ENCODE measurements at regions not wholly inside any gene's neighbourhood (a gene's known extent, or its start where the extent isn't known, plus 50 kb on each side); places are given as distances from the start of the nearest gene placed in this dataset.
A peak's percentile ranks its signal among the peaks of the same experiment; 100 is the strongest.

DNA sequence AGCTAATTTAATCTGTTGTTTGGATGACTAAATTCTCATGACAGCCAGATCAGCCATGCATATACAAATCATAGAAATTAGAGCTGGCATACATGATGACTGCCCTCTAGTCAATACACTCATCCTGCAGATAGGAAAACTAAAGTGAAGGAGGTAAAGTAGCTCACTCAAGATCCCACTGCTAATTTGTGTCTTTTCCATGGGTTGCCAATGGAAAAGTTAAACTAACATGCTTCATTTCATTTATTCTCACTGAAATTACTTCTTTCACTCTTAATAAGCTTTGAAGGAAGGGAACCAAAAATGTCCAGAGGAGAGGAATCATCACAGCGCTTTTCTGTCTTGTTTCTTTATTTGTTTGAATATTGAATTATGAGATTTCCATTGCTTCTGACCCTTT lies 308.2 kb downstream of the GJA1 start:
- no peak for TF ChIP-seq POLR2A (IDR thresholded peaks at IDR 0.05)
- TF ChIP-seq, protein P1, sequence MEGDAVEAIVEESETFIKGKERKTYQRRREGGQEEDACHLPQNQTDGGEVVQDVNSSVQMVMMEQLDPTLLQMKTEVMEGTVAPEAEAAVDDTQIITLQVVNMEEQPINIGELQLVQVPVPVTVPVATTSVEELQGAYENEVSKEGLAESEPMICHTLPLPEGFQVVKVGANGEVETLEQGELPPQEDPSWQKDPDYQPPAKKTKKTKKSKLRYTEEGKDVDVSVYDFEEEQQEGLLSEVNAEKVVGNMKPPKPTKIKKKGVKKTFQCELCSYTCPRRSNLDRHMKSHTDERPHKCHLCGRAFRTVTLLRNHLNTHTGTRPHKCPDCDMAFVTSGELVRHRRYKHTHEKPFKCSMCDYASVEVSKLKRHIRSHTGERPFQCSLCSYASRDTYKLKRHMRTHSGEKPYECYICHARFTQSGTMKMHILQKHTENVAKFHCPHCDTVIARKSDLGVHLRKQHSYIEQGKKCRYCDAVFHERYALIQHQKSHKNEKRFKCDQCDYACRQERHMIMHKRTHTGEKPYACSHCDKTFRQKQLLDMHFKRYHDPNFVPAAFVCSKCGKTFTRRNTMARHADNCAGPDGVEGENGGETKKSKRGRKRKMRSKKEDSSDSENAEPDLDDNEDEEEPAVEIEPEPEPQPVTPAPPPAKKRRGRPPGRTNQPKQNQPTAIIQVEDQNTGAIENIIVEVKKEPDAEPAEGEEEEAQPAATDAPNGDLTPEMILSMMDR (IDR thresholded peaks at IDR 0.05 in 4 of 5, conservative IDR thresholded peaks at IDR 0.05 in 1 of 5), result no peak
- no peaks in the 10 kb centered on the region for H3K27me3 ChIP-seq
- no peak overlapping the region for H3K27ac ChIP-seq
- H3K4me3 ChIP-seq, result no peak overlapping the region
- no peaks in the 10 kb centered on the region for H3K4me1 ChIP-seq
- intact Hi-C loops (cut with DNase I; ENCODE audit: low total_unique reads), result no loop called here
- no peaks in the 10 kb centered on the region for H3K36me3 ChIP-seq
- in situ Hi-C loops (cut with MboI; ENCODE audit: low sequenced_read_pairs in 4 of 4), result no loop called here
- no peaks in the 10 kb centered on the region for H3K9me3 ChIP-seq
- DNase-seq (no peak), ATAC-seq (no peak)

DNA sequence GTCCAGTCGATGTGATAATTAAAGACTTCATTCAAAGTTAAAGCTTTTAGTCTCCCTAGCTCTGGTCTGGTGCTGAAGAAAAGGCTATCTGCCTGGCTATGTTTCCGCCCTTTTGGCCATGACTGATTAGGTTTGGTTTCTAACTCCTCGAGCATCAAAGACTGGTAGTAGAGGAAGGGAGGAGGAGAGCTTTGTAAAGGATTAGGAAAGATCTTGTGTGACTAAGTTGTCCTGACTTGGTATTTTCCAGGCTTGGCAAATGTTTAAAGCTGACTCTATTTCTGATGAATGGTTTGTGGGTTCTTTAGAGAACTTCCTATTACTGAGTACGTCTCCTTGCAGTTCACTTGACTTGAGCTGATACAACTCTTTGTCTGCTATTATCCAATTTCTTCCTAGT lies 312.9 kb downstream of the GJA1 start:
- Histone ChIP-seq H3K36me3 (no peaks in the 10 kb centered on the region), H3K4me3 (no peak overlapping the region), H3K9me3 (no peaks in the 10 kb centered on the region), H3K4me1 (no peaks in the 10 kb centered on the region), H3K27me3 (no peaks in the 10 kb centered on the region), H3K27ac (no peak overlapping the region)
- intact Hi-C loops (cut with DNase I; ENCODE audit: low total_unique reads), result no loop called here
- DNase-seq (no peak), ATAC-seq (peak in 1 of 2 donors; percentile 36)
- in situ Hi-C loops (cut with MboI; ENCODE audit: low sequenced_read_pairs in 4 of 4), result no loop called here
- TF ChIP-seq, protein P1 (IDR thresholded peaks at IDR 0.05 in 4 of 5, conservative IDR thresholded peaks at IDR 0.05 in 1 of 5), result no peak
- TF ChIP-seq POLR2A (IDR thresholded peaks at IDR 0.05), result no peak

DNA sequence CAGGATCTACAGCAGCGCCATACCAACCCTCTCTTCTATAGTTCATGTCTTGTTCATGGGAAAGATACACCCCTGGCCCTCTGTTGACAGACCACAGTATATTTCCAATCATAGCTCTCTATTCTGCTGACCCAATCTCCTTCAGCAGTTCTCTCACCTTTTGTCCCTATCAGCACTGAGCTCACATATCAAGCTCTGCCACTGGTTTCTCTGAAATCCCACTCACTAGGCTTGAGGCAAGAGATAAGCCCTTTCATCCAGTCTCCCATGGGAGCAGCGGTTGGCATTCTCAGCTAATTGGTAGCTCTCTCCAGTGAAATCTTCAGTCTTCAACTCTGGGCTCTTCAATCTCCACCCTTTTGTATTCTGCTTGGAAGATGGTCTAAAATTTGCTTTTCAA lies 313.4 kb downstream of the GJA1 start:
- DNase-seq, result no peak
- Histone ChIP-seq H3K36me3 (no peaks in the 10 kb centered on the region), H3K4me1 (no peaks in the 10 kb centered on the region), H3K27me3 (no peaks in the 10 kb centered on the region), H3K4me3 (no peak overlapping the region), H3K9me3 (no peaks in the 10 kb centered on the region), H3K27ac (no peak overlapping the region)
- intact Hi-C loops (cut with DNase I; ENCODE audit: low total_unique reads) (no loop called here), in situ Hi-C loops (cut with MboI; ENCODE audit: low sequenced_read_pairs in 4 of 4) (no loop called here)
- no peak for TF ChIP-seq POLR2A (IDR thresholded peaks at IDR 0.05)
- TF ChIP-seq, protein P1 (IDR thresholded peaks at IDR 0.05 in 4 of 5, conservative IDR thresholded peaks at IDR 0.05 in 1 of 5), result no peak
- ATAC-seq, result no peak

DNA sequence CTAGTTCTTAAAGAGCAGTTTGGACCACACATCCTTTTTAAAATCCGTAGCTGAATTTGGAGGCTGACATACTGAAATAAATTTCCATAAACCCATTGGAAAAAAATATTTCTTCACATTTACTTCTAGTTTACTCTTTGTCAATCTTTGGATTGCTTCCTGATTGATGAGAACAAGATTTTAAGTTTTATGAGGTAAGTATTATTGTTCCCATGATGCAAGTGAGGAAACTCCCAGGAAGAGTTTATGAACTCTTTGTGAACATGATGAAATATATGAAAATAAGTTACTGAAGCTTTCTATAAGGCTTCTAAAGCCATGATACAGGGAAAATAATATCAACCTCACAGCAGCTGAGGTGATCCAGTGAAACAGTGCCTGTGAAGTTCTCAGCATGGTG lies 320.0 kb downstream of the GJA1 start:
- in situ Hi-C loops (cut with MboI; ENCODE audit: low sequenced_read_pairs in 4 of 4), result no loop called here
- no peaks in the 10 kb centered on the region for H3K27me3 ChIP-seq
- DNase-seq, result no peak
- no peak overlapping the region for H3K27ac ChIP-seq
- no peaks in the 10 kb centered on the region for H3K4me1 ChIP-seq
- no peaks in the 10 kb centered on the region for H3K9me3 ChIP-seq
- intact Hi-C loops (cut with DNase I; ENCODE audit: low total_unique reads), result no loop called here
- no peak for TF ChIP-seq POLR2A (IDR thresholded peaks at IDR 0.05)
- TF ChIP-seq, protein P1 (IDR thresholded peaks at IDR 0.05 in 4 of 5, conservative IDR thresholded peaks at IDR 0.05 in 1 of 5), result no peak
- ATAC-seq, result no peak
- H3K36me3 ChIP-seq, result no peaks in the 10 kb centered on the region
- H3K4me3 ChIP-seq, result no peak overlapping the region

DNA sequence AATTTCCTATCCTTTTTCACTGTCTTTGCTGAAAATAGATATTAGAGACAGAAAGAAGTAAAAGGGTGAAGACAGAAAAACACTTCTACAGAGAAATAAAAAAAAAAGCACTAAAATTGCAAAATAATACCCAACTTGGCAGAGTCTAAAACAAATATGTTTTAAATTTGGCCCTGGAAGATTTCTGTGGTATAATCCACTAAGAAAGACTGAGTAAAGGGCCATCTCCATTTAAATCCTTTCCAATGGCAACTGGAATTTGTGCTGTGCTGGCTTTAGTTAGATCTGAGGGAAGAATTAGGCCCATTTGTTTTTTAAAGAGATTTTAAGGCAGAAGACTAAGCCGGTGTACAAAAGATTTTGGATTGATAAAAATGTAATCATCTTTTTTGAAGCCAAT lies 321.2 kb downstream of the GJA1 start:
- TF ChIP-seq POLR2A (IDR thresholded peaks at IDR 0.05), result no peak
- TF ChIP-seq, protein P1 (IDR thresholded peaks at IDR 0.05 in 4 of 5, conservative IDR thresholded peaks at IDR 0.05 in 1 of 5), result no peak
- no peaks in the 10 kb centered on the region for H3K4me1 ChIP-seq
- ATAC-seq, result no peak
- intact Hi-C loops (cut with DNase I; ENCODE audit: low total_unique reads) (no loop called here), in situ Hi-C loops (cut with MboI; ENCODE audit: low sequenced_read_pairs in 4 of 4) (no loop called here)
- H3K36me3 ChIP-seq, result no peaks in the 10 kb centered on the region
- H3K9me3 ChIP-seq, result no peaks in the 10 kb centered on the region
- no peak overlapping the region for H3K27ac ChIP-seq
- no peaks in the 10 kb centered on the region for H3K27me3 ChIP-seq
- no peak for DNase-seq
- H3K4me3 ChIP-seq, result no peak overlapping the region
